ENCODE measurements at regions not wholly inside any gene's neighbourhood (a gene's known extent, or its start where the extent isn't known, plus 50 kb on each side); places are given as distances from the start of the nearest gene placed in this dataset.

DNA sequence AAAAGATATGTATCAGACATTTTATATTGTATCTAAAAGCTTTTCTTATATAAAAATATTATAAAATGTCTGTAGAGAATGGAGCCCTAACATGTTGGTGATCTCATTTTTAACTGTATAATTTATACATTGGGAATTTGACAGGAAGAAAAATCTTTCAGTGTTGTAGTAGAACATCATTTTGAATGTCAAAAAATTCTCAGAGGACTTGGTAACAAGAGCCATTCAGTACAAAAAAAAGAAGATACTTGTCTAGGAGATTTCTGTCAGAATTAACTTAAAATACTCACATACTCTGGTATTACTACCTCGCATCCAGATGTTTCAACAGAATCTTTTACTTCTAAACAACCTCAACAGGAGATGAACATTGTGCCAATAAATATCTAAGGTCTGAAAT, 1277.9 kb downstream of the ROBO2 start:
- no peak overlapping the region for H3K4me2 ChIP-seq (replicated peaks; ENCODE audit: extremely low read depth, low read length, poor library complexity, severe bottlenecking)

DNA sequence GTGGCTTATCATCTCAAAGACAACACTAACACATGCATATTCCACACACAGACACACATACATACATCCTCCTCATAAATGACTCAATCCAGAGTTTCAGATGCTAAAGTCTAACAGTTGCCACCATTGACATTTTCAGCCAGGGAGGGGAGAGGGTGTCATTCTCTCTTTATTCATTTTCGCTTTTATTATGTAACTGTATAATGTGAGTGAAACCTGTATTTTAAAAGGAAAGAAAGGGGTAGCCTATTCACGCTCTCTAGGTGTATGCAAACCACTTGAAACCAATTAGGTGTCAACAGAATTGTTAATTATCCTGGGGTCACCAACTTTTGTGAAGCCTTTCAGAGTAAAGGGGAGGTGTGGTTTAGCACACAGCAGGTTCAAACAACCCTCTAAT, 1282.9 kb downstream of the ROBO2 start:
- Mint-ChIP-seq H3K9me3 (peaks cover 0 to 19% (median 9%) of the 10 kb centered on the region in 7 donors), H3K27me3 (ENCODE audit: low read depth in 3 of 3) (peaks cover 0 to 3% (median 0%) of the 10 kb centered on the region in 3 donors), H3K27ac (no peak overlapping the region), H3K4me3 (no peak overlapping the region), H3K36me3 (no peaks in the 10 kb centered on the region), H3K4me1 (no peaks in the 10 kb centered on the region)
- no peak overlapping the region for H3K4me3 ChIP-seq (replicated peaks in 1 of 3; ENCODE audit: low read depth in 2 of 3, low read length in 3 of 3)
- H2AFZ ChIP-seq (ENCODE audit: insufficient read depth, low read depth, low read length, poor library complexity, severe bottlenecking): no peak overlapping the region
- H3K9ac ChIP-seq (ENCODE audit: insufficient read depth, low read length, poor library complexity, severe bottlenecking): no peak overlapping the region
- no peaks in the 10 kb centered on the region for H3K79me2 ChIP-seq (ENCODE audit: insufficient read depth, low read length)
- H4K20me1 ChIP-seq (ENCODE audit: insufficient read depth, low read length): no peaks in the 10 kb centered on the region
- no peaks in the 10 kb centered on the region for H3K9me3 ChIP-seq (replicated peaks in 1 of 2; ENCODE audit: control insufficient read depth in 1 of 2, insufficient read depth in 1 of 2, low read length in 2 of 2)
- no peaks in the 10 kb centered on the region for H3K36me3 ChIP-seq (replicated peaks in 1 of 2; ENCODE audit: control insufficient read depth in 1 of 2, insufficient read depth in 2 of 2, low read length in 2 of 2)
- H3K27me3 ChIP-seq (ENCODE audit: control insufficient read depth in 2 of 2, insufficient read depth in 2 of 2, low read length in 2 of 2): no peaks in the 10 kb centered on the region
- H3K27ac ChIP-seq (ENCODE audit: low read depth in 1 of 2, low read length in 2 of 2): no peak overlapping the region
- intact Hi-C loops (cut with micrococcal nuclease): no loop called here
- no peaks in the 10 kb centered on the region for H3K4me1 ChIP-seq (ENCODE audit: control insufficient read depth in 1 of 2, insufficient read depth in 2 of 2, low read length in 2 of 2)
- DNase-seq: no peak
- TF ChIP-seq, protein P1, sequence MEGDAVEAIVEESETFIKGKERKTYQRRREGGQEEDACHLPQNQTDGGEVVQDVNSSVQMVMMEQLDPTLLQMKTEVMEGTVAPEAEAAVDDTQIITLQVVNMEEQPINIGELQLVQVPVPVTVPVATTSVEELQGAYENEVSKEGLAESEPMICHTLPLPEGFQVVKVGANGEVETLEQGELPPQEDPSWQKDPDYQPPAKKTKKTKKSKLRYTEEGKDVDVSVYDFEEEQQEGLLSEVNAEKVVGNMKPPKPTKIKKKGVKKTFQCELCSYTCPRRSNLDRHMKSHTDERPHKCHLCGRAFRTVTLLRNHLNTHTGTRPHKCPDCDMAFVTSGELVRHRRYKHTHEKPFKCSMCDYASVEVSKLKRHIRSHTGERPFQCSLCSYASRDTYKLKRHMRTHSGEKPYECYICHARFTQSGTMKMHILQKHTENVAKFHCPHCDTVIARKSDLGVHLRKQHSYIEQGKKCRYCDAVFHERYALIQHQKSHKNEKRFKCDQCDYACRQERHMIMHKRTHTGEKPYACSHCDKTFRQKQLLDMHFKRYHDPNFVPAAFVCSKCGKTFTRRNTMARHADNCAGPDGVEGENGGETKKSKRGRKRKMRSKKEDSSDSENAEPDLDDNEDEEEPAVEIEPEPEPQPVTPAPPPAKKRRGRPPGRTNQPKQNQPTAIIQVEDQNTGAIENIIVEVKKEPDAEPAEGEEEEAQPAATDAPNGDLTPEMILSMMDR (IDR thresholded peaks at IDR 0.05): no peak
- no peak overlapping the region for H3K4me2 ChIP-seq (replicated peaks; ENCODE audit: extremely low read depth, low read length, poor library complexity, severe bottlenecking)
- WGBS (ENCODE audit: insufficient coverage): 100% methylated on average over 1 of the region's 2 CpGs

More for the DNA sequence above, 1277.9 kb downstream of the ROBO2 start:
- no peak for DNase-seq
- Histone ChIP-seq H2AFZ (ENCODE audit: insufficient read depth, low read depth, low read length, poor library complexity, severe bottlenecking) (no peak overlapping the region), H3K4me3 (replicated peaks in 1 of 3; ENCODE audit: low read depth in 2 of 3, low read length in 3 of 3) (no peak overlapping the region), H3K27me3 (ENCODE audit: control insufficient read depth in 2 of 2, insufficient read depth in 2 of 2, low read length in 2 of 2) (no peaks in the 10 kb centered on the region), H3K79me2 (ENCODE audit: insufficient read depth, low read length) (no peaks in the 10 kb centered on the region), H3K36me3 (replicated peaks in 1 of 2; ENCODE audit: control insufficient read depth in 1 of 2, insufficient read depth in 2 of 2, low read length in 2 of 2) (no peaks in the 10 kb centered on the region), H3K9me3 (replicated peaks in 1 of 2; ENCODE audit: control insufficient read depth in 1 of 2, insufficient read depth in 1 of 2, low read length in 2 of 2) (no peaks in the 10 kb centered on the region), H3K9ac (ENCODE audit: insufficient read depth, low read length, poor library complexity, severe bottlenecking) (no peak overlapping the region), H4K20me1 (ENCODE audit: insufficient read depth, low read length) (no peaks in the 10 kb centered on the region), H3K27ac (ENCODE audit: low read depth in 1 of 2, low read length in 2 of 2) (no peak overlapping the region), H3K4me1 (ENCODE audit: control insufficient read depth in 1 of 2, insufficient read depth in 2 of 2, low read length in 2 of 2) (no peaks in the 10 kb centered on the region)
- Mint-ChIP-seq H3K27ac (no peak overlapping the region), H3K4me1 (no peaks in the 10 kb centered on the region), H3K4me3 (no peak overlapping the region), H3K36me3 (no peaks in the 10 kb centered on the region), H3K9me3 (peaks cover 0 to 5% (median 2%) of the 10 kb centered on the region in 7 donors), H3K27me3 (ENCODE audit: low read depth in 3 of 3) (peaks cover 0 to 2% (median 2%) of the 10 kb centered on the region in 3 donors)
- intact Hi-C loops (cut with micrococcal nuclease): no loop called here
- TF ChIP-seq, protein P1 (IDR thresholded peaks at IDR 0.05): no peak
- no CpG with 5 or more reads among the region's 1 CpG for WGBS (ENCODE audit: insufficient coverage)

Measured in CD14-positive monocyte (primary cell).